ENCODE measurements at regions not wholly inside any gene's neighbourhood (a gene's known extent, or its start where the extent isn't known, plus 50 kb on each side); places are given as distances from the start of the nearest gene placed in this dataset.

DNA sequence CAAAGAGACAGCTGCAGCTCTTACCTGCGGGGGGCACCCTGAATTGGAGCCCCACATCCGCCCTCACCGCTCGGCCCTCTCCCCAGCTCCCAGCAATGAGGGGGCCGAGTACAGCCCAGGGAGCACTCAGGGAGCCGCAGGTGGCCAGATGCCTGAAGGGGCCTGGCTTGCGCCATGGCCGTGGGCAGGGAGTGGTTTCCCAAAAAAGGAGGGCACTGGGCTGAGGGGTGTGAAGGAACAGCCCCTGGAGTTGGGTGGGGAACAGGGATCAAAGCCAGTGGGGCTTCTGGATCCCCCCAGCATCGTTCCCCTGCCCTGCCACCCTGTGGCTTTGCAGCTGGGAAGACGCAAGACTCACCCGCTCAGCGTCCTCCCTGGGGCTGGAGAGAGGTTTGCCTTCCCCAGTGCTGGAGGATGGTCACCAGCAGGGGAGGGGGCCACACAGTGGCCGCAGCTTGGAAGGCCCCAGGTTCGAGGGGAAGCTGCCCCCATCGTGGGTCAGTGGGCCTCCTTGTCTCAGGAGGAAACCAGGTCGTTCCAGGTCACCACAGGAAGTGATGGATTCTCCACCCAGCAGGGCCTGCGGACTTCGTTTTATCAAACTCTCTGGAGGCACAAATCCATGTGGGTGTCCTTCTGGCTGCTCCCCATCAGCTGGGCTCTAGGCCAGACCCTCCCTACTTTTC lies 68.2 kb upstream of the HPCAL1 start:
- ATAC-seq, result no peak
- TF ChIP-seq ZC3H10 (CRISPR knock-in tag; IDR thresholded peaks at IDR 0.05) (no peak), ZNF8 (CRISPR knock-in tag; IDR thresholded peaks at IDR 0.05) (no peak)
- TF ChIP-seq, protein P1, sequence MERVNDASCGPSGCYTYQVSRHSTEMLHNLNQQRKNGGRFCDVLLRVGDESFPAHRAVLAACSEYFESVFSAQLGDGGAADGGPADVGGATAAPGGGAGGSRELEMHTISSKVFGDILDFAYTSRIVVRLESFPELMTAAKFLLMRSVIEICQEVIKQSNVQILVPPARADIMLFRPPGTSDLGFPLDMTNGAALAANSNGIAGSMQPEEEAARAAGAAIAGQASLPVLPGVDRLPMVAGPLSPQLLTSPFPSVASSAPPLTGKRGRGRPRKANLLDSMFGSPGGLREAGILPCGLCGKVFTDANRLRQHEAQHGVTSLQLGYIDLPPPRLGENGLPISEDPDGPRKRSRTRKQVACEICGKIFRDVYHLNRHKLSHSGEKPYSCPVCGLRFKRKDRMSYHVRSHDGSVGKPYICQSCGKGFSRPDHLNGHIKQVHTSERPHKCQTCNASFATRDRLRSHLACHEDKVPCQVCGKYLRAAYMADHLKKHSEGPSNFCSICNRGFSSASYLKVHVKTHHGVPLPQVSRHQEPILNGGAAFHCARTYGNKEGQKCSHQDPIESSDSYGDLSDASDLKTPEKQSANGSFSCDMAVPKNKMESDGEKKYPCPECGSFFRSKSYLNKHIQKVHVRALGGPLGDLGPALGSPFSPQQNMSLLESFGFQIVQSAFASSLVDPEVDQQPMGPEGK (CRISPR knock-in tag; IDR thresholded peaks at IDR 0.05; ENCODE audit: borderline replicate concordance), result no peak

DNA sequence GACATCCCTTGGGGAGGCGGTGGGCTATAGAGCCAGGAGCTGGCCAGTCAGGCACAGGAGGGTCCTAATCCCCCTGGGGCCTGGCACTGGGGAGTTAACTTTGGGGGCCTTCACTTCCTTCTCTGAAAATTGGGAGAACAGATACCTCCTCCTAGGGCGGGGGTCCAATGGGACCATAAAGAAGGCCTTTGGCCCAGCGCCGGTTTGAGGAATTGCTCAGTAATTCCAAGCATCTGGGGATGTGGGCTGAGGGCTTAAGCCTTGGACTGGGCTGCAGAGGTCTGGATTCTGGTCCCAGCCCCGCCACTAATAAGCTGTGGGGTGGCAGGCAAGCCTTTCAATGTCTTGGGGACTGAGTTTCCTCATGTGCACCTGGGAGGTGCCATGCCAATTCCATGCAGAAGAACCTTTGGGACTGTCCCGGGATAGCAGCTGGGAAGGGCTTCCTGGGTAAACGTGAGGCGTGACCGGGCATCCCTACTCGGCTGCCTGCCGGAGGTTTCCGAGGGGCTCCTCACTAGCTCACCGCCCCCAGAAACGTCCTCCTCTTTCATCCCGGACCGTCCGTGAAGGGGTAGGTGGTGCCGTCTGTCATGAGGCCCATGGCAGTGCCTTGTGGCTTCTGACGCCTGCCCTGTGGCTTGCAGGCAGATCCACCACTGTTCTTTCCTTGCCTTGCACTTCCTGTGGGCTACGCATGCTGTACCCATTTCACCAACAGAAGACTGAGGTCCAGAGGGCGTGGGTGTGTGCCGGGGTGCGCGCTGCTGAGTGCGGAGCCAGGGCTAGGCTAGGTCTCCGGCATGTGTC lies 67.4 kb upstream of the HPCAL1 start:
- no peak for ATAC-seq
- TF ChIP-seq PPARA (CRISPR knock-in tag; IDR thresholded peaks at IDR 0.05; ENCODE audit: borderline replicate concordance) (no peak), TCF4 (CRISPR knock-in tag; IDR thresholded peaks at IDR 0.05; ENCODE audit: borderline replicate concordance) (no peak), ZNF8 (CRISPR knock-in tag; IDR thresholded peaks at IDR 0.05) (no peak), CSDC2 (CRISPR knock-in tag; IDR thresholded peaks at IDR 0.05) (no peak), SNAI2 (CRISPR knock-in tag; IDR thresholded peaks at IDR 0.05) (no peak), ZNF70 (CRISPR knock-in tag; IDR thresholded peaks at IDR 0.05) (no peak), ISL1 (CRISPR knock-in tag; IDR thresholded peaks at IDR 0.05) (no peak), ZFP30 (CRISPR knock-in tag; IDR thresholded peaks at IDR 0.05) (no peak), ARNTL (CRISPR knock-in tag; IDR thresholded peaks at IDR 0.05; ENCODE audit: borderline replicate concordance, low read depth) (no peak), ZFP3 (CRISPR knock-in tag; IDR thresholded peaks at IDR 0.05) (no peak)
- TF ChIP-seq, protein P2, sequence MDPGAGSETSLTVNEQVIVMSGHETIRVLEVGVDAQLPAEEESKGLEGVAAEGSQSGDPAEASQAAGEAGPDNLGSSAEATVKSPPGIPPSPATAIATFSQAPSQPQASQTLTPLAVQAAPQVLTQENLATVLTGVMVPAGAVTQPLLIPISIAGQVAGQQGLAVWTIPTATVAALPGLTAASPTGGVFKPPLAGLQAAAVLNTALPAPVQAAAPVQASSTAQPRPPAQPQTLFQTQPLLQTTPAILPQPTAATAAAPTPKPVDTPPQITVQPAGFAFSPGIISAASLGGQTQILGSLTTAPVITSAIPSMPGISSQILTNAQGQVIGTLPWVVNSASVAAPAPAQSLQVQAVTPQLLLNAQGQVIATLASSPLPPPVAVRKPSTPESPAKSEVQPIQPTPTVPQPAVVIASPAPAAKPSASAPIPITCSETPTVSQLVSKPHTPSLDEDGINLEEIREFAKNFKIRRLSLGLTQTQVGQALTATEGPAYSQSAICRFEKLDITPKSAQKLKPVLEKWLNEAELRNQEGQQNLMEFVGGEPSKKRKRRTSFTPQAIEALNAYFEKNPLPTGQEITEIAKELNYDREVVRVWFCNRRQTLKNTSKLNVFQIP (CRISPR knock-in tag; IDR thresholded peaks at IDR 0.05; ENCODE audit: borderline replicate concordance, low read depth), result no peak
- TF ChIP-seq, protein P3, sequence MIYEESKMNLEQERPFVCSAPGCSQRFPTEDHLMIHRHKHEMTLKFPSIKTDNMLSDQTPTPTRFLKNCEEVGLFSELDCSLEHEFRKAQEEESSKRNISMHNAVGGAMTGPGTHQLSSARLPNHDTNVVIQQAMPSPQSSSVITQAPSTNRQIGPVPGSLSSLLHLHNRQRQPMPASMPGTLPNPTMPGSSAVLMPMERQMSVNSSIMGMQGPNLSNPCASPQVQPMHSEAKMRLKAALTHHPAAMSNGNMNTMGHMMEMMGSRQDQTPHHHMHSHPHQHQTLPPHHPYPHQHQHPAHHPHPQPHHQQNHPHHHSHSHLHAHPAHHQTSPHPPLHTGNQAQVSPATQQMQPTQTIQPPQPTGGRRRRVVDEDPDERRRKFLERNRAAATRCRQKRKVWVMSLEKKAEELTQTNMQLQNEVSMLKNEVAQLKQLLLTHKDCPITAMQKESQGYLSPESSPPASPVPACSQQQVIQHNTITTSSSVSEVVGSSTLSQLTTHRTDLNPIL (CRISPR knock-in tag; IDR thresholded peaks at IDR 0.05; ENCODE audit: low read depth), result no peak
- TF ChIP-seq, protein P4, sequence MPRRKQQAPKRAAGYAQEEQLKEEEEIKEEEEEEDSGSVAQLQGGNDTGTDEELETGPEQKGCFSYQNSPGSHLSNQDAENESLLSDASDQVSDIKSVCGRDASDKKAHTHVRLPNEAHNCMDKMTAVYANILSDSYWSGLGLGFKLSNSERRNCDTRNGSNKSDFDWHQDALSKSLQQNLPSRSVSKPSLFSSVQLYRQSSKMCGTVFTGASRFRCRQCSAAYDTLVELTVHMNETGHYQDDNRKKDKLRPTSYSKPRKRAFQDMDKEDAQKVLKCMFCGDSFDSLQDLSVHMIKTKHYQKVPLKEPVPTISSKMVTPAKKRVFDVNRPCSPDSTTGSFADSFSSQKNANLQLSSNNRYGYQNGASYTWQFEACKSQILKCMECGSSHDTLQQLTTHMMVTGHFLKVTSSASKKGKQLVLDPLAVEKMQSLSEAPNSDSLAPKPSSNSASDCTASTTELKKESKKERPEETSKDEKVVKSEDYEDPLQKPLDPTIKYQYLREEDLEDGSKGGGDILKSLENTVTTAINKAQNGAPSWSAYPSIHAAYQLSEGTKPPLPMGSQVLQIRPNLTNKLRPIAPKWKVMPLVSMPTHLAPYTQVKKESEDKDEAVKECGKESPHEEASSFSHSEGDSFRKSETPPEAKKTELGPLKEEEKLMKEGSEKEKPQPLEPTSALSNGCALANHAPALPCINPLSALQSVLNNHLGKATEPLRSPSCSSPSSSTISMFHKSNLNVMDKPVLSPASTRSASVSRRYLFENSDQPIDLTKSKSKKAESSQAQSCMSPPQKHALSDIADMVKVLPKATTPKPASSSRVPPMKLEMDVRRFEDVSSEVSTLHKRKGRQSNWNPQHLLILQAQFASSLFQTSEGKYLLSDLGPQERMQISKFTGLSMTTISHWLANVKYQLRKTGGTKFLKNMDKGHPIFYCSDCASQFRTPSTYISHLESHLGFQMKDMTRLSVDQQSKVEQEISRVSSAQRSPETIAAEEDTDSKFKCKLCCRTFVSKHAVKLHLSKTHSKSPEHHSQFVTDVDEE (CRISPR knock-in tag; IDR thresholded peaks at IDR 0.05), result no peak
- TF ChIP-seq, protein P1 (CRISPR knock-in tag; IDR thresholded peaks at IDR 0.05; ENCODE audit: borderline replicate concordance), result no peak

DNA sequence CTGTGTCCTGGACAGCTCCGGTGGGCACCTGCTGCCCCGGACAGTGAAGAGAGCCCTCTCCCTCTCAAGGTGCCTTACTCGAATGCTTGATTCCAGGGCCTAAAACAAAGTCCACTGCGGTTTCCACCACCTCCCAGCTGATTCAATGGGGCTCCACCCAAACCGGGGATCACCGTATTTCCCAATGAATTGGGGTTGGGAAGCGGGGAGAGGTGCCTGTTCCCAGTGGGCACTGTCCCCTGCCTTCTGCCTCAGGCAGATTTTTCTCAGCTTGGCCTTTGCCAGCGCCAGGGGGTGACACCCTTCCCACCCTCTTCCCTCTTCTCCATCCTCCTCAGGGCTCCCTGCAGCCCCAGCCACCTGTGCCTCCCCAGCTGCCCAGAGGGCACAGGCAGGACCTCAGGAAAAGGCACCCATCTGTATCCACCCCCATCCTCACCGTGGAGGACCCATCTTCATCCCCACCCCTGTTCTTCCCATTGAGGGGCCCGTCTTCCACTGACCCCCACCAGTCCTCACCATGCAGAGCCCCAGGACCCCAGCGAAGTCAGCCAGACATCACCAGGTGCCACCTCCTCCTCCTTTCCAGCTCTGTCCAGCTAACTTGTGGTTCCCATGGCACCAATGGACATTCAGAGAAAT lies 66.7 kb upstream of the HPCAL1 start:
- ATAC-seq, result no peak
- TF ChIP-seq BACH2 (CRISPR knock-in tag; IDR thresholded peaks at IDR 0.05; ENCODE audit: borderline replicate concordance) (no peak), ZC3H10 (CRISPR knock-in tag; IDR thresholded peaks at IDR 0.05) (no peak), ZNF70 (CRISPR knock-in tag; IDR thresholded peaks at IDR 0.05) (no peak), ISL1 (CRISPR knock-in tag; IDR thresholded peaks at IDR 0.05) (no peak), TCF4 (CRISPR knock-in tag; IDR thresholded peaks at IDR 0.05; ENCODE audit: borderline replicate concordance) (no peak), ESRRG (CRISPR knock-in tag; IDR thresholded peaks at IDR 0.05) (no peak), PPARA (CRISPR knock-in tag; IDR thresholded peaks at IDR 0.05; ENCODE audit: borderline replicate concordance) (no peak)
- TF ChIP-seq, protein P5, sequence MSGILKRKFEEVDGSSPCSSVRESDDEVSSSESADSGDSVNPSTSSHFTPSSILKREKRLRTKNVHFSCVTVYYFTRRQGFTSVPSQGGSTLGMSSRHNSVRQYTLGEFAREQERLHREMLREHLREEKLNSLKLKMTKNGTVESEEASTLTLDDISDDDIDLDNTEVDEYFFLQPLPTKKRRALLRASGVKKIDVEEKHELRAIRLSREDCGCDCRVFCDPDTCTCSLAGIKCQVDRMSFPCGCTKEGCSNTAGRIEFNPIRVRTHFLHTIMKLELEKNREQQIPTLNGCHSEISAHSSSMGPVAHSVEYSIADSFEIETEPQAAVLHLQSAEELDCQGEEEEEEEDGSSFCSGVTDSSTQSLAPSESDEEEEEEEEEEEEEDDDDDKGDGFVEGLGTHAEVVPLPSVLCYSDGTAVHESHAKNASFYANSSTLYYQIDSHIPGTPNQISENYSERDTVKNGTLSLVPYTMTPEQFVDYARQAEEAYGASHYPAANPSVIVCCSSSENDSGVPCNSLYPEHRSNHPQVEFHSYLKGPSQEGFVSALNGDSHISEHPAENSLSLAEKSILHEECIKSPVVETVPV (CRISPR knock-in tag; IDR thresholded peaks at IDR 0.05), result no peak
- TF ChIP-seq, protein P4 (CRISPR knock-in tag; IDR thresholded peaks at IDR 0.05), result no peak

Measured in SK-N-SH treated with all-trans-retinoic acid at 6 μM for 48 hours (cell line).